NB4 (cell line): ENCODE measurements at regions not wholly inside any gene's neighbourhood (a gene's known extent, or its start where the extent isn't known, plus 50 kb on each side); places are given as distances from the start of the nearest gene placed in this dataset.
"Not testable (repeated sequence)": the region's sequence is repeated elsewhere in the genome, so short reads cannot be mapped to it uniquely, and the experiment has no call there.

Experiments used
- DNase-seq: peaks from one replicate; pipeline ENCODE4 v3.0.0; 2010; ENCODE audit warnings: low read depth
- H3K4me3 ChIP-seq: one replicate; pipeline ENCODE4 v1.5.1; 2011; ENCODE audit warnings: mild to moderate bottlenecking, low read depth, low read length, moderate library complexity
- CTCF ChIP-seq: IDR thresholded peaks from one replicate; pipeline ENCODE4 v1.5.1; 2012; ENCODE audit warnings: low read depth, low read length
- MAX ChIP-seq: IDR thresholded peaks from 2 replicates; pipeline ENCODE4 v1.6.1; 2011; ENCODE audit warnings: low read depth, low read length
- MYC ChIP-seq: IDR thresholded peaks from 2 replicates; pipeline ENCODE4 v1.6.1; 2011; ENCODE audit warnings: low read depth, low read length
- POLR2A ChIP-seq: IDR thresholded peaks from 2 replicates; pipeline ENCODE4 v1.6.1; 2011; ENCODE audit warnings: mild to moderate bottlenecking; ENCODE audit not compliant: insufficient read length; ENCODE audit errors: extremely low read depth

GRCh38 chr10:33858326-33858725, 523.9 kb upstream of the NRP1 start:
- TF ChIP-seq MAX = no peak
- TF ChIP-seq POLR2A = no peak
- no peak for TF ChIP-seq CTCF
- TF ChIP-seq MYC = no peak
- no peak overlapping the region for H3K4me3 ChIP-seq
- DNase-seq = no peak

- not testable (repeated sequence) for H3K4me3 ChIP-seq, DNase-seq
Observed at GRCh38 chr10:33853221-33853620, 518.8 kb upstream of the NRP1 start.

GRCh38 chr10:33843379-33843778, 508.9 kb upstream of the NRP1 start:
- no peak for TF ChIP-seq MYC
- no peak for TF ChIP-seq POLR2A
- TF ChIP-seq MAX = no peak
- no peak for TF ChIP-seq CTCF
- H3K4me3 ChIP-seq = no peak overlapping the region
- DNase-seq = no peak

GRCh38 chr10:33841678-33842077, 507.2 kb upstream of the NRP1 start:
- no peak for TF ChIP-seq CTCF
- no peak for TF ChIP-seq MYC
- TF ChIP-seq MAX = no peak
- H3K4me3 ChIP-seq = no peak overlapping the region
- no peak for DNase-seq

GRCh38 chr10:33838731-33839130, 504.3 kb upstream of the NRP1 start:
- no peak for DNase-seq
- TF ChIP-seq POLR2A (no peak), MYC (no peak), CTCF (no peak), MAX (no peak)
- no peak overlapping the region for H3K4me3 ChIP-seq

- DNase-seq = no peak
- TF ChIP-seq MAX (no peak), CTCF (no peak), POLR2A (no peak), MYC (no peak)
- no peak overlapping the region for H3K4me3 ChIP-seq
Observed at GRCh38 chr10:33837736-33838135, 503.3 kb upstream of the NRP1 start.
